ENCODE measurements at regions not wholly inside any gene's neighbourhood (a gene's known extent, or its start where the extent isn't known, plus 50 kb on each side); places are given as distances from the start of the nearest gene placed in this dataset.

GRCh38 chr4:10761903-10762302 lies 77.3 kb upstream of the CLNK start:
- TF ChIP-seq CTCF (IDR thresholded peaks at IDR 0.05; ENCODE audit: low read length) (no peak), EZH2 (IDR thresholded peaks at IDR 0.05; ENCODE audit: borderline replicate concordance, low read length) (no peak)

Measured in OCI-LY1 (cell line).